Epithelial cell of esophagus (primary cell): ENCODE measurements at regions not wholly inside any gene's neighbourhood (a gene's known extent, or its start where the extent isn't known, plus 50 kb on each side); places are given as distances from the start of the nearest gene placed in this dataset.
"Not testable (repeated sequence)": the region's sequence is repeated elsewhere in the genome, so short reads cannot be mapped to it uniquely, and the experiment has no call there.

Experiments
- DNase-seq: peaks from one replicate; pipeline ENCODE4 v3.0.0; 2010; ENCODE audit warnings: low read depth
- H3K4me3 ChIP-seq: 2 replicates; pipeline ENCODE4 v1.5.1; 2011; ENCODE audit warnings: mild to moderate bottlenecking, low read length, control low read depth
- CTCF ChIP-seq: IDR thresholded peaks from 2 replicates; pipeline ENCODE4 v1.5.1; 2011; ENCODE audit warnings: low read depth, mild to moderate bottlenecking, low read length, control low read depth, inconsistent platforms; ENCODE audit not compliant: insufficient read depth; ENCODE audit errors: missing control alignments

GRCh38 chr1:34370748-34371147, 194.0 kb downstream of the C1orf94 start:
- DNase-seq = no peak
- no peak overlapping the region for H3K4me3 ChIP-seq
- TF ChIP-seq CTCF = no peak

- not testable (repeated sequence) for H3K4me3 ChIP-seq, DNase-seq
These were observed 194.5 kb downstream of the C1orf94 start for GRCh38 chr1:34371179-34371578.

GRCh38 chr1:34371829-34372532, 195.3 kb downstream of the C1orf94 start:
- H3K4me3 ChIP-seq = no peak overlapping the region
- no peak for DNase-seq
- no peak for TF ChIP-seq CTCF

- no peak for DNase-seq
- TF ChIP-seq CTCF = no peak
- no peak overlapping the region for H3K4me3 ChIP-seq
These were observed 196.2 kb downstream of the C1orf94 start for GRCh38 chr1:34372891-34373290.

- H3K4me3 ChIP-seq = no peak overlapping the region
- DNase-seq = no peak
- no peak for TF ChIP-seq CTCF
These were observed 197.2 kb downstream of the C1orf94 start for GRCh38 chr1:34373912-34374311.

- no peak for DNase-seq
- no peak for TF ChIP-seq CTCF
- no peak overlapping the region for H3K4me3 ChIP-seq
These were observed 199.8 kb downstream of the C1orf94 start for GRCh38 chr1:34376531-34376930.

GRCh38 chr1:34378968-34379856, 202.5 kb downstream of the C1orf94 start:
- no peak for TF ChIP-seq CTCF

More at GRCh38 chr1:34378968-34379856, 202.5 kb downstream of the C1orf94 start:
- H3K4me3 ChIP-seq = no peak overlapping the region
- no peak for DNase-seq
